ENCODE measurements at regions not wholly inside any gene's neighbourhood (a gene's known extent, or its start where the extent isn't known, plus 50 kb on each side); places are given as distances from the start of the nearest gene placed in this dataset.

DNA sequence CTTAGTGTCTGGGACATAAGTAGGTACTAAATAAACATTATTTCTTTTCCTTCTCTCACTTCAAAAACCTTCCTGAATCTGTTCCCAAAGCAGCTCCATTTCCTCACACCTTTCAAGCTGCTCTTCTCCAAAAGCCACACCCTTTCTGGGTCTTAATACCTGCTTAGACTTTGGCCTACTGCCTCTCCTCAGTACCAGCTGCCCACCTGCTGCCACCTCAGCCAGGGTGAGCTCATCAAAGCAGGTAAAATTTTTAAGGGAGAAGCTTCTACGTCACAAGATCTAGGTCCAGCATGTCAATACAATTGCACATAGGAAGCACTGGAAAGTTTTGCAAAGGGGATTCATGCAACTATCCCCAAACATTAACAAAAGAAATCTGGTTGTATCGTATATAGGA is 108.4 kb downstream of the RPL27A start:
- H3K27ac ChIP-seq (ENCODE audit: low read depth, low read length), result no peak overlapping the region
- WGBS, 3 donors, result 53 to 72% (median 64%) methylated on average over 2 of the region's 2 CpGs

DNA sequence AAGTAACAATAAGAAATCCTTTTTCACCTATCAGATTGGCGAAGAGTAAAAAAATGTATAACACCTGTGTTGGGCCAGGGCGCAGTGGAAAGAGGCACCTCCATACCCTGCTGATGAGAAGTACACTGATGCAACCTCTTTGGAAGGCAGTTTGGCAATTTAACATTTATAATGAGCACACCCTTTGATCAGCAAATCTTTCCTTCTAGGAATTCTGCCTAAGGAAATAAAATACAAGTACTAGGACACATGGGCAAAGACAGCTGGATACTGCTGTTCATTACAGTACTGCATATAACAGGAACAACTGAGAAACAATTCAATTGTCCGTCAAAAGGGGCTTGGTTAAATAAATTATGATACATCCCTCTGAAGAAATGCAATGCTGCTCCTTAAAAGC is 110.1 kb downstream of the RPL27A start:
- WGBS, 3 donors, result 60 to 74% (median 71%) methylated on average over 3 of the region's 3 CpGs
- no peak overlapping the region for H3K27ac ChIP-seq (ENCODE audit: low read depth, low read length)

DNA sequence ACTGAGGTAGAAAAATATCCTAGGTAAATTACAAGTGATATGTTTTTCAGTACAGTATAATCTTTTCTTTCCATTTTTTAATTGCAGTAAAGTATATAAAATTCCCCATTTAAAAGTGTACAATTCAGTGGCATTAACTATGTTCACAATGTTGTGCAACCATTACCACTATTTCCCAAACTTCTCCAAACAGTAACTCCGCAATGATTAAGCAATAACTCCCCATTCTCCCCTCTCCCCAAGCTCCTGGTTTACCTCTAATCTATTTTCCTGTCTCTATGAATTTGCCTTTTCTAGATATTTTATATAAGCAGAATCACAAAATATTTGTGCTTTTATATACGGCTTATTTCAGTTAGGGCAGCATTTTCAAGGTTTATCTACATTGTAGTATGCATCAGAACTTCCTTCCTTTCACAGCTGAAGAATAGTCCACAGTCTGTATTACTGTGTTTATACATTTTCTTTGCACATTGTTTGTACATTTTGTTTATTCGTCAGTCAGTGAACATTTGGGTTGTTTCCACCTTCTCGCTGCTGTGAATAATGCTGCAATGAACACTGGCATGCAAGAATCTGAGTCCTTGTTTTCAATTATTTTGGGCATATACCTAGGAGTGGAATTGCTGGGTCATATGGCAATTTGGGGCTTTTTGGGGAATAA is 110.7 kb downstream of the RPL27A start:
- WGBS, 3 donors, result 37 to 57% (median 56%) methylated on average over 4 of the region's 4 CpGs
- H3K27ac ChIP-seq (ENCODE audit: low read depth, low read length), result no peak overlapping the region

DNA sequence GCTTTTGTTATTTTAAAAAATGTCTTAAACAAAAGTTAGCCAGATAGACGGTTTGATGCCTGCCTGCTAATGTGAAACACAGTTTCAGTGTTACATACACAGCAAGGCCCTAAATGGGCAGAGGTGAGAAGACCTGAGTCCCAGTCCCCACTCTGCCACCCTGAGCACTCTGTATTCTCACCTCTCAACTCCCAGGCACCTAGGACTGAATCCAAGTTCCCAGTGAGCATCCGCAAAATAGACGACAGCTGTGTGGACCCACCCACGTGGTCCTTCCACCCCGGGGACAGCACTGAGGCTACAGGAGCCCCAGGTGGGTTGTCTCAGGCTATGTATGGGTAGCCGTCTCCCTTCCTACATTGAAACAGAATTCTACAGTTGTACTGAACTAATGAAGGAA is 111.5 kb downstream of the RPL27A start:
- 44 to 83% (median 77%) methylated on average over 6 of the region's 6 CpGs for WGBS, 3 donors
- H3K27ac ChIP-seq (ENCODE audit: low read depth, low read length), result no peak overlapping the region

DNA sequence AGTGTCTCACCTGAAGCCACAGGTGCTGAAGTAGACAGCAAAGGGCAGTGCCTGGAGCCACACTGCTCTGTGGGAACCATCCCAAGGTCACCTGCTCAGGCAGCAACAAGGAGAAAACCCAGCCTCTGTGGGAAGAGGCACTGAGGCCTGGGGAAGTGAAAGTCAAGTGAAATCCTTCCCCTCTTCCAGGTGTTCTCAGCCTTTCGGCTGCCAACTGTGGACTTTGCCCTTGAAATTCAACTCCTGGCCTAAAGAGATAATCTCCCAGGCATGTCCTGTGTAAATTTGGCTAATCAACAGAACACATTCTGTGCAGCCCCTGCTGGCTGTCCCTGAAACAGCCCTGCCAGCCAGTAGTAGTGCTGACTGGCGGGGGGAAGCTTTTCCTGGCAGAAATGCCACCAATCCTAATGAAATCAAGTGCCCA is 112.1 kb downstream of the RPL27A start:
- H3K27ac ChIP-seq (ENCODE audit: low read depth, low read length), result no peak overlapping the region
- WGBS, 3 donors, result 20 to 76% (median 66%) methylated on average over 2 of the region's 2 CpGs

DNA sequence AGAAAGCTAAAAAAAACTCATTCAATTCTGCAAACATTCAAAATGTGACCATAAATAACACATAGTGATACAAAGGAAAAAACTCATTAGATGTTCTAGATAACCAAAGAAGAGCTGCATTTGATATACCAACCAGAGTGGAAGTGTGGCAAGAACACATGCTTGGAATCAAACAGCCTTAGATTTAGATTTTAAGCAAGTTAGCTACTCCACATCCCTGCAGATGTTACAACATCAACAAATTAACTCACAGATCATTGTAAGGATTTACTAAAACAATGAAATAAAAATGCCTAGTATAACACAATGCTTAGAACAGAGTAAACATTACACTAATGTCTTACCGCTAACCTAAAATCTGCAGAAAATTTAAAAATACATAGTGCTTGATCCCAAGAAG is 114.0 kb upstream of the AKIP1 start:
- H3K27ac ChIP-seq (ENCODE audit: low read depth, low read length), result no peak overlapping the region
- WGBS, 3 donors, result 1 to 58% (median 45%) methylated on average over 1 of the region's 1 CpG

DNA sequence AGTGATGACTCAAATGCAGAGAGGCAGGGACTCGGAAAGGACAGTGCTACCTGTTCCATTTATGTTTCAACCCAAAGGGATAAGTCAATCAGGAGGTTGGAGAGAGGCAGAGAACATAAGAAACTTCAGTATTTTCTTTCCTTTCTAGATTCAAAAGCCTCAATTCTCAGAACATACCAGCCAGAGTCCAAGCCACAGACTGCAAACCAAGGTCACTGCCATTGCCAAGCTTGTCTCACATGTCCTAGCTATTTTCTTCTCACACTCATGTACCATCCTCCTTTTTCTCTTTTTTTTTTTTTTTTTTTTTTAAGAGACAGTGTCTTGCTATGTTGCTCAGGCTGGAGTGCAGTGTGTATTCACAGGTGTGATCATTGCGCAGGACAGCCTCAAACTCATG is 111.7 kb upstream of the AKIP1 start:
- 83 to 98% (median 87%) methylated on average over 2 of the region's 2 CpGs for WGBS, 3 donors
- H3K27ac ChIP-seq (ENCODE audit: low read depth, low read length), result no peak overlapping the region

DNA sequence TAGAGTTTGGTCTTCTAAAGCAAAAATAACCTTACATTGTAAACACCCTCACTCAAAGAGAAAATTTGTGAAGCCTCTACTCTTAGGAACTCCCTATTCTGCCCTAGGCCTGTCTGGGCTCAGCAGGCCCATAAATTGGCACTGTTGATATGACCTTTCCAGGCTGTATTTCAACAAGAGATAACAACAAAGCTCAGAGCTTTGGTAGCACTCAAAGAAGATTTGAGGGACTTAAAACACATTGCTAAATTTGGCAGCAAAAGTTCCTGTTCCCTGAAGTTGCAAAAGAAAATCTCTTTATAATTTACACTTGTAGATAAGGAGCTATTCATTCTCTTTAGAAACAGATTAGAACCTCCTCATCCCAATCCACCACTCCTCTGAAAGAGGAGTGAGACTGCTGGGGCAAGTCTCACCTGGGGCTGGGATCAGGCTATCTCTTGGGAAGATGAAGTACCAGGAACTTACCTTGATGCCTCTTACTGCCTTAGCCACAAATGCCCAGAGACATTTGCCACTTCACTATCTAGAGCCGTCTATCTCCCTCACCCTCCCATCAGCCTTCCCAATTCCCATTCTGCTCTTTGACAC is 110.4 kb upstream of the AKIP1 start:
- no peak overlapping the region for H3K27ac ChIP-seq (ENCODE audit: low read depth, low read length)
- WGBS, 3 donors, result 6 to 71% (median 32%) methylated on average over 1 of the region's 1 CpG

DNA sequence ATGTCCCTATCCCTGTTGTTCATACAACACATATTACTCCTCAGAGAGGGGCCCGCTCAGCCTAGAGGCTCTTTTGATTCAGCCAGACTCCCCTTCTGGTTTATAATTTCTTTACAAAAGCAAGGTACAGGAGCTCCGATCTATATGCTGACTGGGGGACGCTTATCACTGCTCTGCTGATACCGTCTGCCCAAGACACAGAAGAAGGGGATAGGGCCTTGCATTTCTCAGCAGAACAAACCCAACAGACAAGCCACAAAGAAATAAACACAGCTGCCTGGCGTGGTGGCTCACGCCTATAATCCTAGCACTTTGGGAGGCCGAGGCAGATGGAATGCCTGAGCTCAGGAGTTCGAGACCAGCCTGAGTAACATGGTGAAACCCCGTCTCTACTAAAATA is 109.9 kb upstream of the AKIP1 start:
- 87 to 95% (median 92%) methylated on average over 9 of the region's 9 CpGs for WGBS, 3 donors
- H3K27ac ChIP-seq (ENCODE audit: low read depth, low read length), result no peak overlapping the region

DNA sequence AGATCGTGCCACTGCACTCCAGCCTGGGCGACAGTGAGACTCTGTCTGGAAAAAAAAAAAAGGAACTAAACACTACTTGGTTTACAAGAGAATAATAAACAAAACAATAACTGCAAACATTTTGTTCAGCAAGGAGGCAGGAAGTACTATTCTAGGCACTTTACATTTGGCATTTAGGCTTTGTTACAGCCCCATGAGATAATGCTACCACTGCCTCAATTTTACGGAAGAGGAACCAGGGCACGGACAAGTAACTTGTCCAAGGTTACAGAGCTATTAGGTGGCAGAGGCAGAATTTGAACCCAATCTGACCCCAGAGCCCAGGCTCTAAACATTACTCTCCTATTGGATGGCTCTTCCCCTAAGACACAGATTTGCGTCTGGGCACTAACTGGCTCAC is 108.7 kb upstream of the AKIP1 start:
- WGBS, 3 donors, result 70 to 92% (median 77%) methylated on average over 5 of the region's 5 CpGs
- H3K27ac ChIP-seq (ENCODE audit: low read depth, low read length), result no peak overlapping the region

DNA sequence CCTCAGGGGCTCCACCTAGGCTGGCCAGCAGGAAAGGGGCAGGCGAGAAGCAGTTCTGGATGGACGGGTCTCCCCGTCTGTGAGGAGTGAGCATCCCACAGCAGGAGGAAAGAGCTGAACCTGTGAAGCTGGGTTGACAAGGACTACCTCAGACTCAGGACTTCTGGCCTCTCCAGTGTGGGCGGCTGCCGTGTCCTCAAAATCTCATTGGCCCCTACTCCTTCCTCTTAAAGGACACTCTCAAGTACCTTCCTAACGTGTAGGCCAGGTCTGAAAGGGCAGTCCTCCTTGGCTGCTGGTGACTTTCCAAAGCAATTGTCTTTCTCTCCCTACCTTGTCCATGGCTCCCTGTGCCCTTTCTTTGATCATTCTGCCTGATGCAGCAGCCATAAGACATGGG is 107.0 kb upstream of the AKIP1 start:
- WGBS, 3 donors, result 73 to 87% (median 82%) methylated on average over 4 to 6 of the region's 6 CpGs
- H3K27ac ChIP-seq (ENCODE audit: low read depth, low read length), result no peak overlapping the region

DNA sequence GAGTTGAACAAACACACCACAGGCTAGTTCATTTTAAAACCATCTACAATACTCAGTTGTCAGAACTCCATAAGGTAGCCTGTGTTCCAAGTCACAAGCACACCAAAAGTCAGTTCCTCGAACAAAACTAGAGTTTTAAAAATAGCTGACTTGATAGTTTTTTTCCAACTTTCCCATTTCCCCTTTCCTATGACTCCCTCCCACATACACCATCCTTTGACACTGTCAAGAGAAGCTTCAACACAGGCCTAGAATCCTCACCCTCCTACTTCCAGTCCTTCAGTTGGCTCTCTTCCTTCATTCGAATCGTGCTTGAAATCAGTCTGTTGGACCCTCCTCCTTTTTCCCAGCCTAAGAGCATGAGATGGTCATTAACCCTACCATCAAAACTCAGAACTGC is 105.7 kb upstream of the AKIP1 start:
- H3K27ac ChIP-seq (ENCODE audit: low read depth, low read length), result no peak overlapping the region
- WGBS, 3 donors, result 29 to 44% (median 32%) methylated on average over 3 of the region's 3 CpGs

DNA sequence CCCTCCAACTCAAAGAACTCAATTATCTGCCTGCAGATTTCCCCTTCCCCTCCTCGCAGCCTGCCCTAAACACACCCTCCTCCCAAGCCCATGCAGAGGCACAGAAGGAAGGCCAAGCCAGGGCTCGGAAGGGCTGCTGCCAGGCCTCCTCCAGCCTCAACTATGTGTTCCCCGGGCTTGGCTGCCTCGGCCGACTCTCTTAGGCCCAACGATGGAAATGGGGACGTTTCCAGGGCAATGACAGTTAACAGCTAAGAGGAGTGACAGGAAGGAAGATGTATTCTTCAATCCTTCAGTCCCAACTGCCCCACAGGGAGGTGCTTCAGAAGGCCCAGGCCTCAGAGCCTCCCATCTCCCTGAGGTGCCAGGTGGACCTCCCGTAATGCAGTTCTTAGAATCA is 104.0 kb upstream of the AKIP1 start:
- WGBS, 3 donors, result 51 to 73% (median 54%) methylated on average over 8 of the region's 8 CpGs
- H3K27ac ChIP-seq (ENCODE audit: low read depth, low read length), result no peak overlapping the region

DNA sequence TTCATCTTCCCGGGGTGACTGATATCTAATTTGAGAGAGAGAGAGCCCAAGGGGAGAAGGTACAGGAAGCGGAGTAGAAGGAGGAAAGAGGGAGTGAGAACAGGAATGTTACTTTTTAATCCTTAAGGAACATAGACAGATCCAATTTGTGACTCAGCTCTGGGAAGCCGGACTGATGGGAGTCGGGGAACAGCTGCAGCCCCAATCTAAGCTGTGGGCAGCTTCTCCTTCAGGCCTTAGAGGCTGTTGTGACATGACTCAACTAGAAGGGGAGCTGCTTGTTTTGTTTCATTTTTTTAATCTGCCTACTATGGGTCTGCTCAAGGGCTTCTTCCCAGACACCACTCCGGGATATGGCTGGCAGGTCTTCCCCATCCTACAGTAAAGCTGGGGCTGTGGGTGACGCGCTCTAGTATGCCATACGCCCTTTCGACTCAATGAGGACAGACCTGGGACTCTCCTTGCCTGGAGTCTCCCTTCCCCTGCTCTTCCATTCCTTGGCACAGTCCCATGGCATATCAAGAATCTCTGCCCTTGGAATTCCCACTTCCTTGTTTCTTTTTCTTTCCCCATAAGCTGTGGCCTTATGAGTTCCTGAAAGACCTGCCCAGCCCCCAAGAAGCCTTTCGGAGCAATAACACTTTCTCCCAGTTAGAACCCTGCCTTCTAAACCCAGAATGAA is 103.3 kb upstream of the AKIP1 start:
- WGBS, 3 donors, result 56 to 67% (median 67%) methylated on average over 10 of the region's 10 CpGs
- H3K27ac ChIP-seq (ENCODE audit: low read depth, low read length), result no peak overlapping the region

DNA sequence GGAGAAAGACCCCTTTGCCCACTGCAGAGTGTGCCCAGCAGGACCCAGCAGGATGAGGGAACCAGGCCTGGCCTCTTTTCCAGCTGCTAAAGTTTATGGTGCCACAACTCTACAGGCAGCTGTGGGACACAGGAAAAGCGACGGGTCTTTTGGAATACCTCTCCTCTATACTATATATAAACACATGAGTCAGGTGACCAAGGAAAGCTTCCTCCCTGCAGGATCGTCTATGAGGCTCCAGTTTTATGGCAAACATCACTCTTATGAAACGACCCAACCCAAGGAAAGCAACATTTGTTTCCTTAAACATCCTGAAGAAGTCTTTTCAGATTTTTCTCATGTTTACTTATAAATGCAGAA is 102.8 kb upstream of the AKIP1 start:
- no peak overlapping the region for H3K27ac ChIP-seq (ENCODE audit: low read depth, low read length)
- WGBS, 3 donors, result 32 to 45% (median 33%) methylated on average over 4 of the region's 4 CpGs

DNA sequence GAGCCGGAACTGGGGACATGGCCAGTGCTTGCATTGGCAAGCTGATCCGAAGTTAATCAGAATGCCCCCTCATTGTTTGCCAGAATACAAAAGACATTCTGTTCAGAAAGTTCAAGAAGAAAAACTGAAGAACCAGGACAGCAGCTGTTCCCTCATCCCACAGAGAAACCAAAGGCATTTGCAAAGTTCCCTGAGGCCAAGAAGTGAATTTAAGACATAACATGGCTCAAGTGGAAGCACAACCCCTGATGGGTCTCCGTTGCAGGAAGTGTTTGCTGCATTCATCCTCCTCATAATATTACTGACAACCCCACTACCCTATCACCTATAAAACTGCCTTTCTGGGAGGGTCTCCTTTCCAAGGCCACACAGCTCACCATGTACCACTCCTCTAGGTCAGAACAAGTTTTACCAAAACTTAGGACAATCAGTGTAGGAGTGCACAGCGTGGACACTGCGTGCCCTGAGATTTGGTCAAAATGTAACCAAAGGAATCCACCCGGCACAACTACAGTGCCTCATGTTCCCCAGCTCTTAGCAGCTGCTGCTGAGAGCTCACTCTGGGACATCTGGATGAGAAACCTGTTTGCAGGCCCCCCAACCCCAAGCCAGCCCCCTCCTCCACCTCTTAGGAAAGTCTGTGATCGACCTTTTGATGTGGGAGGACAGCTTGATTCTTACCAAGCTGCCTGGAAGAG is 101.6 kb upstream of the AKIP1 start:
- WGBS, 3 donors, result 13 to 58% (median 52%) methylated on average over 7 of the region's 7 CpGs
- H3K27ac ChIP-seq (ENCODE audit: low read depth, low read length), result no peak overlapping the region

DNA sequence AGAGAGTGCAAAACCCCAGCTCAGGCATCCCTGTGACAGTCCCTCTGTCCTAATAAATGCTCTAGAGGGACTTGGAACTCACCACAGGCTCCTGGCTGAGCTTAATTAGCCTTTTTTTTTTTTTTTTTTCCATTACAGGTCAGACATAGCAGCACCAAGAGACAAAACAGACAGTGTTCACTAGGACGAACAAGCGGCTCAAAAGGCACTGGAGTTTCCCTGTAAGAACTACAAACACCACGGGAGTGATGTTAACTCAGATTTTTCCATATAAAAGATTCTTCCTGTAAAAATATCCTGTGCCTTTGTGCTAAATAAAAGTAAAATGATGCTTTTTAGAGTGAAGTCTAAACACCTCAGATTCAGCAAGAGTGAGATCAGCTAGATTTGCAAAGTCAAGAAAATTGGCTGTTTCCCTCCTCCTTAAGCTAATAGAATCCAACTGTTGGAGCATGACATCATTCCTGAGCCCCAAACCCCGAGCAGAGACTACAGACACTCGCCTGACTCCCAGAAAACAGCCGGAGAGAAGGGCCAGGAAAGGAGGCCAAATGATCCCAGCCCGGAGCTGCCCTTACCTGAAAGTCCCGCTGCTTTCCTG is 101.0 kb upstream of the AKIP1 start:
- WGBS, 3 donors, result 9 to 37% (median 22%) methylated on average over 8 of the region's 8 CpGs

DNA sequence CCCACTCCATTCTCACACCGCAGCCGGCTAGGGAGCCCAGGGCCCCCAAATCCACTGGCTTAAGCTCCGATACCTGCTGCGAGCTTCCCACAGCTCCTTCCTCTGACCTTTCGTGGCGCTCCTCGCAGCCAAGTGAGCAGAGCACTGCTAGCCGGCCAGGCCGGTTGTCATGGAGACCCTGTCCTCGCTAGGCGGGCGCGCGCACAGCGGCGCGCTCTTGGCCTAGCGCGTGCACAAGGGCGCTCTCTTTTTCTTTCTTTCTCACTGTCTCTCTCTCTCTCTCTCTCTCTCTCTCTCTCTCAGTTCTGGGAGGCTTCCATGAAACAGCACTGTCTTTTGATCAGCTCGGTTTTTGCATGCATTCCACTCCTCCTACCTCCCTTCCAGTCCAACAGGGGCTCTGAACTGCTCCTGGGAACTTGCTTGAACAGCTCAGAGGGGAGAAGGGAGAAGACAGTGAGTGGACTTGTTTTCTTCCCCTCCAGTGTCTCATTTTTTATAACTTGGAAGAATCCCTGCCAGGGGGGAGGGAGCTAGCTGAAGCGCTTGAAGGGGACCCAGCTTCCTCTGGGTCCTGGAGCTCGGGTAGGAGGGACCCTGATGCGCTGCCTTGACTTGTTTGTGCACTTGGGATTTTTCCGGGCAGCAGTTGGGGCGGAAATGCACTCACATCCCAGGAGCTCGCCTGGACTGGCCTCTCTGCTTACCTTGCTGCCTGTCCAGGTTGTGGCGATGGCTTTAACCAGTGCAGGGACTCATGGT is 100.3 kb upstream of the AKIP1 start:
- H3K27ac ChIP-seq (ENCODE audit: low read depth, low read length), result peak overlapping the region; percentile 40
- 6 to 25% (median 14%) methylated on average over 28 of the region's 28 CpGs for WGBS, 3 donors

More for the DNA sequence above, 101.0 kb upstream of the AKIP1 start:
- peak overlapping the region; percentile 40 for H3K27ac ChIP-seq (ENCODE audit: low read depth, low read length)
